NB4 (cell line): ENCODE measurements at regions not wholly inside any gene's neighbourhood (a gene's known extent, or its start where the extent isn't known, plus 50 kb on each side); places are given as distances from the start of the nearest gene placed in this dataset.
"Not testable (repeated sequence)": the region's sequence is repeated elsewhere in the genome, so short reads cannot be mapped to it uniquely, and the experiment has no call there.

Experiments
- POLR2A ChIP-seq: IDR thresholded peaks from 2 replicates; pipeline ENCODE4 v1.6.1; 2011; ENCODE audit warnings: mild to moderate bottlenecking; ENCODE audit not compliant: insufficient read length; ENCODE audit errors: extremely low read depth
- TF ChIP-seq, protein P1 (sequence below): IDR thresholded peaks from one replicate; pipeline ENCODE4 v1.5.1; 2012; ENCODE audit warnings: low read depth, low read length

GRCh38 chr11:50238368-50238767 lies 205.7 kb downstream of the OR4C45 start:
- TF ChIP-seq, protein P1, sequence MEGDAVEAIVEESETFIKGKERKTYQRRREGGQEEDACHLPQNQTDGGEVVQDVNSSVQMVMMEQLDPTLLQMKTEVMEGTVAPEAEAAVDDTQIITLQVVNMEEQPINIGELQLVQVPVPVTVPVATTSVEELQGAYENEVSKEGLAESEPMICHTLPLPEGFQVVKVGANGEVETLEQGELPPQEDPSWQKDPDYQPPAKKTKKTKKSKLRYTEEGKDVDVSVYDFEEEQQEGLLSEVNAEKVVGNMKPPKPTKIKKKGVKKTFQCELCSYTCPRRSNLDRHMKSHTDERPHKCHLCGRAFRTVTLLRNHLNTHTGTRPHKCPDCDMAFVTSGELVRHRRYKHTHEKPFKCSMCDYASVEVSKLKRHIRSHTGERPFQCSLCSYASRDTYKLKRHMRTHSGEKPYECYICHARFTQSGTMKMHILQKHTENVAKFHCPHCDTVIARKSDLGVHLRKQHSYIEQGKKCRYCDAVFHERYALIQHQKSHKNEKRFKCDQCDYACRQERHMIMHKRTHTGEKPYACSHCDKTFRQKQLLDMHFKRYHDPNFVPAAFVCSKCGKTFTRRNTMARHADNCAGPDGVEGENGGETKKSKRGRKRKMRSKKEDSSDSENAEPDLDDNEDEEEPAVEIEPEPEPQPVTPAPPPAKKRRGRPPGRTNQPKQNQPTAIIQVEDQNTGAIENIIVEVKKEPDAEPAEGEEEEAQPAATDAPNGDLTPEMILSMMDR, result not testable (repeated sequence)
- TF ChIP-seq POLR2A, result not testable (repeated sequence)
